H54 (cell line): ENCODE measurements at regions not wholly inside any gene's neighbourhood (a gene's known extent, or its start where the extent isn't known, plus 50 kb on each side); places are given as distances from the start of the nearest gene placed in this dataset.
"Not testable (repeated sequence)": the region's sequence is repeated elsewhere in the genome, so short reads cannot be mapped to it uniquely, and the experiment has no call there.

Experiments used
- DNase-seq: peaks from one replicate; pipeline ENCODE4 v3.0.0; 2011; ENCODE audit warnings: low spot score, mixed read lengths; ENCODE audit not compliant: insufficient read length
- FAIRE-seq: peaks from 3 replicates; lab custom pipeline; 2011; peaks lifted over from hg19 to GRCh38; lab: Jason Lieb, UNC
- POLR2A ChIP-seq: IDR thresholded peaks from 2 replicates; pipeline ENCODE4 v1.6.1; 2011; ENCODE audit warnings: low read depth, mild to moderate bottlenecking, low read length

DNA sequence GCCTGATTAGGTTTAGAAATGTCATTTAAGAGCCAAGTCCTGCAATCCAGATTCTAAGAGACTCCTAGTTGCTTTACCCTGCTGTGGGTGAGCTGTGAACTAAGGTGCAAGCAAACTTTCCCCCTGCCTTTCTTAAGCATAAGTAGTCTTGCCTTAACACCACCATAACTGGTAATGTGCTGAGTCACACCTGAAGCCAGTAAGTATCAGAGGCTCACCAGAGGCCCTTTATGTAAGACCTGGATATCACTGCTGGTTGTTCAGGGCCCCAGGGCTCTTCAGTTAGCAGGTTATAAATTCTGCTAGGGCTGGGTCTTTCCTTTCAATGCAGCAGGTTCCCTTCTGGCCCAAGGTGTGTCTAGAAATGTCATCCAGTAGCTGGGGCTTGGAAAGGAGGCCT, 509.9 kb downstream of the VGLL3 start:
- FAIRE-seq (no peak), DNase-seq (no peak)
- TF ChIP-seq POLR2A, result no peak

DNA sequence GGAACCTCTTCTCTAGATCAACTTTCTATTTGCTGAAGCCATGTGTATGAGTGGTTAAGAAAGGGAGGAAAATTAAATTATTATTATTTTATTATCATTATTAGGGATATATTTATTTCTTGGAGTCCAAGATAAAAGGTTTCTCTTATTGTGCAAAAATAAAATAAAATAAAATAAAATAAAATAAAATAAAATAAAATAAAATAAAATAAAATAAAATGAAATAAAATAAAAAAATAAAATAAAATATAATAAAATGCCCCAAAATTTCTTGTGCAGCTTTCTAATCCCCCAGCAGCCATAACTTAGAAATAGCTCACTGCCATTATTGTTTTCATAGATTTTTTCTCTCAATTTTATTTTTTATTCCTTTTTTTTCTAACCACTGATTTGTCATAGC, 526.8 kb downstream of the VGLL3 start:
- no peak for TF ChIP-seq POLR2A
- FAIRE-seq, result no peak
- DNase-seq, result no peak

DNA sequence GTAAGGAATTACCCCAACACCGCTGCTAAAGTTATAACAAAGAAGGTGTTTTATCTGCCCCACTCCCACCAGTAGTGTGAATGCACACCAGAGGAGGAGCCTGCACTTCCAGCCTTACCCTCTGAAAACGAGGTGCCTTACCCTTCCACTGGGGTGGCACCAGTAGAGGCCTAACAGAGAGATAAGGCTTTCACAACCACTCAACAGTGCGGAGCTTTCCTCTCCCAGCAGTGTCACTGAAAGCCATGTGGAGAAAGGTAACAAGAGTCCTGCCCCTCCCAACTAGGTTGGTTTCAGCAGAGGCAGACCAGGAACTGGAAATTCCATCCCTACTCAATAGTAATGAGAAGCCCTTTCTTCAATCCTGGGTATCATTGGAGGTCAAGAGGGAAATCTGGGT, 539.2 kb downstream of the VGLL3 start:
- TF ChIP-seq POLR2A, result no peak
- DNase-seq (no peak), FAIRE-seq (no peak)

DNA sequence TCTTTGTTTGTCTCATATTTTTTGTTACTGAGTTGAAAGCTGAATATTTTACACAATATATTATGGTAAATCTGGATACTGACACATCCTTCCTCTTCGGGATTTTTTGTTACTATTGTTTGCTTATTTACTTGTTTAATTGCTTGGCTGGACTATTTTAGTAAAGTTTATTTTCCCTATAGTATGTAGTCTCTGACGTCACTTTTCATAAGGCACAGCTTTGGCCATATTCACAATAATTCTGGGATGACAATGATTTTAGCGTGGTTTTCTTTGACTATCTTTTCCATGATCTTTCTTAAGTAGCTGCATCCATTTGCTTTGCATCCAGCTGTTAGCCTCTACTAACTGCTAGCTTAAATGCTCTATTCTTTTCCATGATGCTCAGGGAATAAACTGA, 552.4 kb downstream of the VGLL3 start:
- FAIRE-seq, result no peak
- no peak for TF ChIP-seq POLR2A
- DNase-seq, result no peak

DNA sequence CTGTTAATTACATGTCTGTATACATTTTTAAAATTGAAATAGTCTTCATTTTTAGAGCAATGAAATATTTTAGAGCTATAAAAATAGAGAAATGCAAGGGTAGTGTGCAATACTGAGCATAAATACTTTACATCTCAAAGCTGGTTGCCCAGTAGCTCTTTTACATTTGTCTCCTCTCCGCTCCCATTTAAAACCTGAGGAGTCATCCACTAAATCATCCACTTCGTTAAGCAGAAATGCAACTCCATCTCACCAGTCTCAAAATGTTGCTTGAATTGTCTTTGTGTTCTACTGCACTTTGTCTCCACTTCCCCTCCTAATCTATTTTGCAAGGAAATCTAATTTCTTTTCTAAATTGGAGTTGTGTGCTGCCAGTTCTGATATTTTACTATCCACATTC, 563.6 kb downstream of the VGLL3 start:
- no peak for TF ChIP-seq POLR2A
- DNase-seq, result no peak
- no peak for FAIRE-seq

DNA sequence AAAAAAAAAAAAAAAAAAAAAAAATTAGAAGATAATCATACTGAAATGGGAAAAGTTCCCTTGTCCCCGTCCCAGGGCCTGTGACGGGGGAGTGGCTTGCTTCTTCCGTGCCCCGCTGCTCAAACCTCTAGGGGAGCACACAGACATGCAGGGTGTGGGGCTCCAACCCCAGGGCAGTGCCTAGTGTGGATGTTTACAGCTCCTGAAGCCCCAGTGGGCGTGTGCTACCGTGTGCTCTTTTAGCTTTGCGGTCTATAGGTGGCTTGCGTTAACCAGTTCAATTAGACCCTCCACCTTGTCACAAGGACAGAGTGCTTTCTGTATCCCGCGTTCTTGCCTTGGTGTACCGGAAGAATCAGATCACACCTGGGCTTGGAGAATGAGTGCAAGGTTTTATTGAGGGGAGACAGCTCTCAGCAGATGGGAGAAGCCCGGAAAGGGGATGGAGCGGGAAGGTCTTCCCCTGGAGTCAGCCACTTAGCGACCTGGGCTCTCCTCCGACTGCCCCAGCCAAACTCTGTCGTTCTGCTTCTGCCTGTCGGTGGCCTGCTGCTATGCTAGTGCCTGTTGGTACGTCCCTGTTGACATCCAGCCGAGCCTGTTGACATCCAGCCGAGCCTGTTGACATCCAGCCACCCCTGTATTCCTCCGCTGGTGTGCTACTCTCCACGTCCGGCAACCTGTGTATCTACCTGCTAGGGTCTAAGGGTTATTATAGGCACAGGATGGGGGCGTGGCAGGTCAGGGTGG, 569.8 kb downstream of the VGLL3 start:
- DNase-seq (no peak), FAIRE-seq (no peak)
- no peak for TF ChIP-seq POLR2A

DNA sequence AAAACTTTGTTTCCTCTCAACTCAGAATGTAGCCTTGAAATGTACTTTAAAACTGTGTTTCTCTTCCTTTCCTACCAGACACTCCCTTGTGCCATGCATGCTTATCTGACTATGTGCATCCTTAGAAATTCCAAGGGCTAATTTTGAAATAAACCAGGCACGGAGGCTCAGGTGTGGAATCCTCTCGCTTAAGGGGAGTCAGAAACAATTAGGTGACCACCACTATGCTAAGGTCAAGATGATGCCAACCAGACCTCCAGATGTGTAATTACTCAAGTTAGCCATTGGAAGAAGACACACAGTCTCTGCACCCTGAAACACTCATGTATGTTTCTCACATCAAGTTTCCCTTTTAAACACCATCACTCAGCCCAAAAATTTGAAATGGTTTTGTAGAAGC, 572.1 kb downstream of the VGLL3 start:
- DNase-seq (no peak), FAIRE-seq (no peak)
- no peak for TF ChIP-seq POLR2A

DNA sequence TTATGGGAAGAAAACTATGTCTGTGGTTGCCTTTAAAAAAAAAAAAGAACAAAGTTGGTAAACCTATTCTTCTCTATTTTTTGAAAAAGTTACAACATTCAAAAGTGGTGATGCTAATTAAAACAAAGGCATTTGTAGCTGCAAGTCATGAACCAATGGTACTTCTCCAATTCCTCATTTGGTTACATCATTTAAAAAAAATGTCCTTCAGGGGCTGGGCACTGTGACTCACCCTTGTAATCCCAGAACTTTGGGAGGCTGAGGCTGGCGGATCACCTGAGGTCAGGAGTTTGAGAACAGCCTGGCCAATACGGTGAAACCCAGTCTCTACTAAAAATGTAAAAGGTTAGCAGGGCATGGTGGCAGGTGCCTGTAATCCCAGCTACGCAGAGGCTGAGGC, 574.6 kb downstream of the VGLL3 start:
- DNase-seq (no peak), FAIRE-seq (no peak)
- TF ChIP-seq POLR2A, result no peak

DNA sequence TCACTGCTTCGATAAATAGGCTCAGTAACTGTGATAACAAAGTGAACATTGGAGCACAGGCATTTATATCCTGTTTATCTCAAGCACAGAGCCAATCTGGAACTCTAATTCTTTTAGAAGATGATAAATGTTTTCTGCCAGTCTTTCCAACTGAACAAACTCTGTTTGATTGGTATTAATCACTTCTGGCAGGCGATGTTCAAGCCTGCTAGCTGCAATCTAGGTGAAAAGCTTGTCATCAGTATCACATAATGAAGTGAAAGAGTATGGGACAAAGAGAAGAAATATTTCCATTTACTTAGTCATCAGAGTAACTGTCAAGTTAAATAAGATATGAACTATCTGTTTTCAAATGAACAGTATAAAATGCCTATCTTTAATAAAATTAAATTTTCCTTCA, 577.3 kb downstream of the VGLL3 start:
- FAIRE-seq, result no peak
- no peak for TF ChIP-seq POLR2A
- DNase-seq, result no peak

DNA sequence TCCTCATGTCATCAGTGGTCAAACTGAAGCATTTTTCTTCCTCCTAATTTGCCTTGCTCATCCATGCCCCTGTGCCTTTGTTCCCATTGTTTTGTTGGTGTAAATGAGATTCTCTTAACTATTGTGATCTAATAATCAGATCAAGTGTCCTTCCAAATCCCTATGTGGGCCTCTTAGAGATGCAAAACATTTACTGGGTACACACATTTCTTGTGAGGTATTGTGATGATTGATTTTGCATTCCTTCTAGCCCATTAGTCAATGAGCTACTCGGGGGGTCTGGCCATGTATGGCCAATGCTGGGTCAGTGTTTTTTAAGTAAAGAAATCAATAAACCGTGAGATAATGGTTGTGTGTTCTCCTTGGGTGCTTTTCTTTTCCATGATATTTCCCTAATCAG, 580.4 kb downstream of the VGLL3 start:
- no peak for FAIRE-seq
- no peak for TF ChIP-seq POLR2A
- no peak for DNase-seq

DNA sequence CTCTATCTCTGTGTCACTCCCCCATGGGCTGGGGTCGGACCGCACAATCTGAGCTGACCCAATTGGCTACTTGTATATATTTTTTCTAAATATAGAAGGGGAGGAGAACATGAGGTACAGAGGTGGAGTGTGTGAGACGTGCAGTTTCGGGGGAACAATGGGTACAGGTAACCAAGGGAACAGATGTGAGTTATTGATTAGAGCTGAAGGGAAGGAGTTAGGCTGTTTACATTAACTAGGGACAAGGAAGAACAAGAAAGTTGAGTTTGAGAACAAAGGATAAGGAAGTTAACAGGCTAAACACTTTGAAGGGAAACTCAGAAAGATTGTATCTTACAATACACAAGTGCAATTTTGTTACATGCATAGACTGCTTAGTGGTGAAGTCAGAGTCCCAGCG, 601.2 kb downstream of the VGLL3 start:
- FAIRE-seq, DNase-seq: not testable (repeated sequence)

DNA sequence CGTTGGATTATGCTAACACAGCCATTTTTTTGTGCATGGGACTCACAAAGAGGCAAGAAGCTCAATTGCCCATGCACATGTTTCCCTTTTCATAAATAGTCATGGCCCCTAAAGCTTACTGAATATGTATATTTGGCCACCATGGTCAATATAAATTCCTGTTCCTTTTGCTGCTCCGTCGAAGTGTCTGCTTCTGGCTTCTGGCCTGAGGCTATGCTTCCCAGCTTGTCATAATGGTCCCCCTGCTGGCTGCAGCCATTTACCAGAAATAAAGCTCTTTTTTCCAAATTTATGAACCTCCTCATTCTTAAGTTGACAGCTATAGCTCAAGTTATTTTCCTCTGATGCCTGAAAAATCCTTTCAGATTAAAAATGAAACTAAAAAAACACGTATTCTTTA, 602.1 kb downstream of the VGLL3 start:
- FAIRE-seq (no peak), DNase-seq (no peak)
- no peak for TF ChIP-seq POLR2A

DNA sequence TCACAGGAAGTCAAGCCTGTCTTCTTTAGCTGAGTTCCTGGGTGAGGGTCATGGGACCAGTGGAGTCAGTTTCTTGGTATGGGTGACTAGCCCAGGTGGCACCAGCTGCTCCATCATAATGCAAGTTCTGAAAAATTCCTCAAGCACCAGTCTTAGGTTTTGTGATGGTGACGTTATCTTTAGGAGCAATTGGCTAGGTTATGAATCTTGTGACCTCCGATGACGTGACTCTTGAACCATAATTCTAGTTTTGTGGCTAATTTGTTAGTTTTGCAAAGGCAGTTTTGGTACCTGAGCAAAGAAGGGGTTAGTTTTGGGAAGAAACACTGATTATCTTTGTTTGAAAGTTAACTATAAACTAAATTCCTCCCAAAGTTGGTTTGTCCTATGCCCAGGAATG, 608.4 kb downstream of the VGLL3 start:
- FAIRE-seq (no peak), DNase-seq (no peak)
- no peak for TF ChIP-seq POLR2A

DNA sequence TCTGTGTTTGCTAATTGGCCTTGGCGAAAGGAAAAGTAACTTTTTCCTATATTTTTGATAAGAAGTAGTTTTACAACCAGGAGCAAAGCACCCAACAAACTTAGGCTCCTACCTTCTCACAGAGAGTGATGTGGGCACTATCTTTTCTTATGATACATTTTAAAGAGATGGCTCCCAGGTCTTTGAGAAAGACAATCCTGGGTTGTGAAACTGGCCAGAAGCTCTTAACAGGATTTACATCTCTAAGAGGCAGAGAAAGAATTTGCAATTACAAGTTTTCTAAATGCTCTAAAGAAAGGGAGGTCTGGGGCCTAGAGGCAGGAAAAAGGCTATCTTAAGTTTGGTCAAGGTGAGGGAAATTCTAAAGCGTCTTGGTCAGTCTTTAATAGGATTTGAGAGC, 609.7 kb downstream of the VGLL3 start:
- DNase-seq, result no peak
- no peak for FAIRE-seq
- TF ChIP-seq POLR2A, result no peak

DNA sequence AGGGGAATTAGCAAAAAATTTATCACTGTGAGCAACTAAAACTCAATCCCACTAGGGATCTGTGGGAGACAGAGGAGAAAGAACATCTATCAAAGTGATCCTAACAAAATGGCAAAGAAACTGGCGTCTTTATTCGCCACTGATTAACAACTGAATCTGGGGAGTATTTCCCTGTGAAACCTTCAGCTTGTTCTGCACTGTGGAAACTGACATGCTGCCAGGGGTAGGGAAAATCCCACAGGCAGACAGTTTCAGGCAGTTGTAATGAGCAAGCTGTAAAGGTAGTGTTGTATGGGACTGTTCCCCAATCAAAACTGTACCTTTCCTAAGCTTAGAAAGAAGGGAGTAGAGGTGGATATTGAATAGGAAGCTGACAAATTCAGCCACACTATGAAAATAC, 611.7 kb downstream of the VGLL3 start:
- no peak for TF ChIP-seq POLR2A
- no peak for FAIRE-seq
- no peak for DNase-seq
